Neural cell (in vitro differentiated cells): ENCODE measurements at regions not wholly inside any gene's neighbourhood (a gene's known extent, or its start where the extent isn't known, plus 50 kb on each side); places are given as distances from the start of the nearest gene placed in this dataset.

ENCODE experiments used
- H2AFZ ChIP-seq: fragments of 200-600, 300-800 bp; sonication (generic), shearing (Covaris generic); 2 replicates; pipeline ENCODE4 v1.6.0; 2014; ENCODE audit warnings: low read depth, mild to moderate bottlenecking, antibody characterized with exemption, low read length, moderate library complexity
- H3F3A ChIP-seq: fragments of 200-600 bp; shearing (Covaris generic); 2 replicates; pipeline ENCODE4 v1.6.1; 2016; ENCODE audit warnings: mild to moderate bottlenecking, moderate library complexity, mixed read lengths, antibody characterized with exemption, low read length; ENCODE audit not compliant: insufficient read depth, poor library complexity, severe bottlenecking
- H3K27ac ChIP-seq: fragments of 200-600, 300-800 bp; sonication (generic), shearing (Covaris generic); 2 replicates; pipeline ENCODE4 v1.5.1; 2014; ENCODE audit warnings: mild to moderate bottlenecking, low read length, moderate library complexity
- H3K27me3 ChIP-seq: fragments of 300-800, 200-600 bp; sonication (generic), shearing (Covaris generic); 2 replicates; pipeline ENCODE4 v1.6.0; 2014; ENCODE audit warnings: mild to moderate bottlenecking, low read depth, low read length, moderate library complexity; ENCODE audit not compliant: insufficient read depth
- H3K36me3 ChIP-seq: fragments of 300-800, 200-600 bp; sonication (generic), shearing (Covaris generic); 2 replicates; pipeline ENCODE4 v1.5.1; 2014; ENCODE audit warnings: mild to moderate bottlenecking, antibody characterized with exemption, low read length, moderate library complexity; ENCODE audit not compliant: insufficient read depth
- H3K4me2 ChIP-seq: fragments of 300-800, 200-600 bp; sonication (generic), shearing (Covaris generic); 2 replicates; pipeline ENCODE4 v1.6.0; 2014; ENCODE audit warnings: mild to moderate bottlenecking, low read length
- H3K4me3 ChIP-seq: fragments of 300-800, 200-600 bp; sonication (generic), shearing (Covaris generic); 2 replicates; pipeline ENCODE4 v1.5.1; 2014; ENCODE audit warnings: mild to moderate bottlenecking, low read length, moderate library complexity
- H3K79me2 ChIP-seq: fragments of 200-600 bp; shearing (Covaris generic); replicated peaks from 2 replicates; pipeline ENCODE4 v1.6.0; 2014; ENCODE audit warnings: mild to moderate bottlenecking, low read length, moderate library complexity; ENCODE audit not compliant: insufficient read depth
- H3K9ac ChIP-seq: fragments of 300-800, 200-600 bp; sonication (generic), shearing (Covaris generic); 2 replicates; pipeline ENCODE4 v1.6.1; 2016; ENCODE audit warnings: mild to moderate bottlenecking, low read length, mixed read lengths
- H3K9me2 ChIP-seq: fragments of 200-600 bp; shearing (Covaris generic); 2 replicates; pipeline ENCODE4 v1.6.1; 2016; ENCODE audit warnings: mild to moderate bottlenecking, low read length, mixed read lengths; ENCODE audit not compliant: insufficient read depth
- H3K9me3 ChIP-seq: fragments of 200-600, 300-800 bp; sonication (generic), shearing (Covaris generic); 2 replicates; pipeline ENCODE4 v1.6.1; 2016; ENCODE audit warnings: mild to moderate bottlenecking, mixed run types, low read length, moderate library complexity, mixed read lengths
- H4K20me1 ChIP-seq: fragments of 200-600 bp; shearing (Covaris generic); 2 replicates; pipeline ENCODE4 v1.6.1; 2016; ENCODE audit warnings: mild to moderate bottlenecking, mixed run types; ENCODE audit not compliant: insufficient read depth
- CTCF ChIP-seq: fragments of 450-650 bp; IDR thresholded peaks from 2 replicates; pipeline ENCODE4 v1.5.1; 2014; ENCODE audit warnings: antibody characterized with exemption, mild to moderate bottlenecking, moderate library complexity; ENCODE audit not compliant: poor library complexity, severe bottlenecking
- EP300 ChIP-seq: fragments of 450-650 bp; conservative IDR thresholded peaks from 2 replicates; pipeline ENCODE4 v1.6.1; 2014; ENCODE audit warnings: antibody characterized with exemption, mild to moderate bottlenecking, moderate library complexity; ENCODE audit not compliant: poor library complexity, severe bottlenecking
- EZH2 ChIP-seq: fragments of 200-600, 300-800 bp; shearing (Covaris generic), sonication (generic); IDR thresholded peaks from 2 replicates; pipeline ENCODE4 v1.6.1; 2014; ENCODE audit warnings: antibody characterized with exemption, low read length, borderline replicate concordance, mild to moderate bottlenecking; ENCODE audit not compliant: insufficient read depth, poor library complexity, severe bottlenecking
- MXI1 ChIP-seq: fragments of 450-650 bp; conservative IDR thresholded peaks from 2 replicates; pipeline ENCODE4 v1.6.1; 2014; ENCODE audit warnings: antibody characterized with exemption, mild to moderate bottlenecking; ENCODE audit not compliant: poor library complexity, severe bottlenecking
- POLR2AphosphoS5 ChIP-seq: IDR thresholded peaks from 2 replicates; pipeline ENCODE4 v1.6.1; 2012
- RAD21 ChIP-seq: fragments of 450-650 bp; conservative IDR thresholded peaks from 2 replicates; pipeline ENCODE4 v1.6.1; 2014; ENCODE audit warnings: antibody characterized with exemption, mild to moderate bottlenecking, moderate library complexity
- REST ChIP-seq: IDR thresholded peaks from 2 replicates; pipeline ENCODE4 v1.6.1; 2012; ENCODE audit warnings: borderline replicate concordance
- SMC3 ChIP-seq: fragments of 450-650 bp; conservative IDR thresholded peaks from 2 replicates; pipeline ENCODE4 v1.6.1; 2014; ENCODE audit warnings: antibody characterized with exemption, mild to moderate bottlenecking, moderate library complexity; ENCODE audit not compliant: poor library complexity
- TAF1 ChIP-seq: IDR thresholded peaks from 2 replicates; pipeline ENCODE4 v1.6.1; 2012; ENCODE audit warnings: low read depth

- no peak overlapping the region for H2AFZ ChIP-seq
Observed at GRCh38 chr5:39605145-39605544, 180.4 kb upstream of the DAB2 start.

GRCh38 chr5:39604491-39604890 is 179.7 kb upstream of the DAB2 start:
- no peak overlapping the region for H3K4me3 ChIP-seq
- TF ChIP-seq RAD21 (no peak), POLR2AphosphoS5 (no peak), SMC3 (no peak), MXI1 (no peak), TAF1 (no peak), REST (no peak), EZH2 (no peak)

More at GRCh38 chr5:39605145-39605544, 180.4 kb upstream of the DAB2 start:
- no peaks in the 10 kb centered on the region for H3K36me3 ChIP-seq
- no peaks in the 10 kb centered on the region for H3F3A ChIP-seq
- no peak overlapping the region for H3K4me3 ChIP-seq
- no peaks in the 10 kb centered on the region for H4K20me1 ChIP-seq
- no peak overlapping the region for H3K27ac ChIP-seq
- no peak overlapping the region for H3K9ac ChIP-seq
- no peaks in the 10 kb centered on the region for H3K79me2 ChIP-seq
- H3K9me3 ChIP-seq, result no peaks in the 10 kb centered on the region
- H3K4me2 ChIP-seq, result no peak overlapping the region
- no peaks in the 10 kb centered on the region for H3K9me2 ChIP-seq
- no peak for TF ChIP-seq POLR2AphosphoS5
- TF ChIP-seq REST, result no peak
- TF ChIP-seq MXI1, result no peak
- TF ChIP-seq RAD21, result no peak
- no peak for TF ChIP-seq SMC3
- TF ChIP-seq CTCF, result no peak
- no peak for TF ChIP-seq EP300
- TF ChIP-seq EZH2, result no peak
- no peak for TF ChIP-seq TAF1
- no peaks in the 10 kb centered on the region for H3K27me3 ChIP-seq

More at GRCh38 chr5:39604491-39604890, 179.7 kb upstream of the DAB2 start:
- Histone ChIP-seq H2AFZ (no peak overlapping the region), H3K27me3 (no peaks in the 10 kb centered on the region), H3K9me2 (no peaks in the 10 kb centered on the region), H3K9me3 (no peaks in the 10 kb centered on the region), H3K79me2 (no peaks in the 10 kb centered on the region), H3K4me2 (no peak overlapping the region), H3K36me3 (no peaks in the 10 kb centered on the region), H3K9ac (no peak overlapping the region), H3F3A (no peaks in the 10 kb centered on the region), H4K20me1 (no peaks in the 10 kb centered on the region), H3K27ac (no peak overlapping the region)
